ENCODE measurements at regions not wholly inside any gene's neighbourhood (a gene's known extent, or its start where the extent isn't known, plus 50 kb on each side); places are given as distances from the start of the nearest gene placed in this dataset.

DNA sequence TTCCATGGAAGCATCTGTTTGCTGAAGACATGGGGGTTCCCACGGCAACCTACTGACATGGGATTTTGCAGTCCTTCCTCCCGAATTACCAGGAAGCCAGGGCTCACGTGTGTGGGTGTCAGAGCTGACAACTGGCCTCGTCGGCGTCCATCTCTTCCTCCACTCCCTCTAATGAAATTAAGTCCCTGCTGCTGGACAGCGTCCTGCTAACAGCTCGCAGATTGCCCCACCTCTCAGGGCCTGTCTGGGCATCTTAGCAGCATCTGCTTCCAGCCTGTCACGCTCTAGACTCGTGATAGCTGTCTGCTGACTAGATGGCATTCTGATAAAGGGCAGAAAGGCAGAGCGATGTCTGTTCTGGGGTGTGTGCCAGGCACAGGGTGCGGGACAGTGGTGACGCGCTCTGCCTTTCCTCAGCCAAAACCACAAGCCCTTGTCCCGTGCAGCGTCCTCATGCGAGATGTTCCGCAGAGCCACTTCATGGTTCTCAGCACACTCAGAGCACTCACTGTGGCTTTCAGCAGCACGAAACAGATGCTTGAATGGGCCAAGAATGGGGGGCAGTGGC is 161.1 kb downstream of the ARL4C start:
- DNase-seq (ENCODE audit: low spot score): peak; percentile 70

DNA sequence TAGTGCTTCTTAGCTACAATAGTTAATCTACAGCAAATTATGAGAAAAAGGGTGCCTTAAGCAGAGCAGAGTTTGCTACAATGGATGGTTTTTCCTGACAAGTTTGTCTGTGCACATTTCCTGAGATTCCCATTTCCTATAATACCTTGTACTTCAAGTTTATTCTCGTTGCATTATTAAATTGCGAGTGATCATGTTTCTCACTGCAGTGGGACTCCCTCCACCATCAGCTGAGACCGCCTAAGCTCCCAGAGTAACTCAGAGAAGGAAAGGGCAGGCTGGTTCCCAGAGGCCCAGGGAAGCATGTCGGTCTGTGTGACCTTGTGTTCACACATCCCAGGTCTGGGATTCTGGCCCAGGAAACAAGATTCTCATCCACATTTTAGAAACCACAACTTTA is 162.1 kb downstream of the ARL4C start:
- DNase-seq (ENCODE audit: low spot score): no peak

DNA sequence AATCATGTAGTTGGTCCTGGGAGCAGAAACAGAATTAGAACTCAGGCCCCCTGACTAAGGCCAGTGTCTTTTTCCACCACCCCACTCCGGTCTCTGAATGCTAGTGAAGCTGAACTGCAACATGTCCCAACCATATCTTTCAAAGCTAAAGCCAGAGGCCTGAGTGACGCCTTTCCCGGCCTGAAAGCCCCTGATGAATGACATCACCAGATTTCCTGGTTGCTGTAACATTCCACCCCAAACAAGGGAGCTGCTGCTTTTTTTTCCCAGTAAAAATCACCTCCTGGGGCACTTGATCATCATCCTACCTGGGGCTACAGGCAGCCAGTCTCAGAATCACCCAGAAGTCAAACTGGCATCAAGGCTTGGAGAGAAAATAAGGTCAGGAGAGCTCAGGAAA is 162.7 kb downstream of the ARL4C start:
- DNase-seq (ENCODE audit: low spot score): no peak

DNA sequence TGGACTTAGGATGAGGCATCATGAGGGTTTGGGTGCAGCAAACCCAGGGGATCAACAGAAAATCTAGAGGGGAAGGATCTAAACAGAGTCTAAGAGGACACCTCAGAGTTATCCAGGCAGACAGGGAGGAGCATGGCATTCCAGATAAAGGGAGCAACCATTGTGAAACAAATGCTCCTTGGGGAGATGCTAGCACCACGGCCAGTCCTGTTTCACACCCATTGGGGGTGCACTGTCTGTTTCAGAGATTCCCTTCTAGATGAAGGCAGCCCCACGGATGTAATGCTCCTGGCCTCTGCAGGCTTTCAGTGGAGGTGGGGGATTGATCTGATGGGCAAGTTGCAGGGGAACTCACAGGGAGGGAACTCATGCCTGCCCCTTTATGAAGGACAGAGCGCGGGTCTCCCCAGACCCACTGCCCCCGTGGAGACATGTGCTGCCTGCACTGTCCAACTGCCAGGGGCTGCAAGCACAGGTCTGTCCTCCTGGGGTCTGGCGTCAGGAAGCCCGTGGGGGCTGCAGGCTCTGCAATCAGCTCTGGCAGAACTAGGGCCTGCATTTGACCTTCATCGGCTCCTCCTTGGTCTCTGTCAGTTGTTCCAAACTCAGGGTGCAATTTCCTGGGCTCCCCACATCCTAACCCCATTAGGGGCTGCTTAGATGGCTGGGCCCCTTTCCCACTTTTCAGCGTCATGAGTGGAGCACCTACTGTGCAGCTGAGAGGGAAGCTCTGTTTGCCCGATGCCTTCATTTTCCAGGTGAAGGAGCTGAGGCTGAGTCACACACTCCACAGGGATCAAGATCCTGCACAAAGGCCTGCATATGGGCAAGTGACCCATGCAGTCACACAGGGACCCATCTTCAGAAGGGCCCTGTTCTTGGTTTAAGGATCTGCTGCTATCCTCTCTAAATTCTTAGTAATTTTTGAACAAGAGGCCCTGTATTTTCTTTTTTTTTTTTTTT is 163.4 kb downstream of the ARL4C start:
- no peak for DNase-seq (ENCODE audit: low spot score)

DNA sequence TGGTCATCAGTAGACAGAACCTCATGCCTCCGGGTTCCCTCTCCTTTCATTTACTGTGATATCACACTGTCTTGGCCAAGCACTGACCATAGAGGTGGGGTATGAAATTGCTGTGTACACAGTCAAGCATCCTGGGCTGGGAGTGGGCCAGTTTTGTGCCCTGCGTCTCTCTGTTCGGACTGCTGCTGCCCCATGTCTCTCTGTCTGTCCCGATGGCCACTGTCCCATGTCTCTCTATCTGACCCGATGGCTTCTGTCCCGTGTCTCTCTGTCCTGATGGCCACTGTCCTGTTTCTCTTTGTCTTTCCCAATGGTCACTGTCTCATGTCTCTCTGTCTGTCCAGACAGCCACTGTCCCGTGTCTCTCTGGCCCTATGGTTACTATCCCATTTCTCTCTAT is 164.9 kb downstream of the ARL4C start:
- no peak for DNase-seq (ENCODE audit: low spot score)

DNA sequence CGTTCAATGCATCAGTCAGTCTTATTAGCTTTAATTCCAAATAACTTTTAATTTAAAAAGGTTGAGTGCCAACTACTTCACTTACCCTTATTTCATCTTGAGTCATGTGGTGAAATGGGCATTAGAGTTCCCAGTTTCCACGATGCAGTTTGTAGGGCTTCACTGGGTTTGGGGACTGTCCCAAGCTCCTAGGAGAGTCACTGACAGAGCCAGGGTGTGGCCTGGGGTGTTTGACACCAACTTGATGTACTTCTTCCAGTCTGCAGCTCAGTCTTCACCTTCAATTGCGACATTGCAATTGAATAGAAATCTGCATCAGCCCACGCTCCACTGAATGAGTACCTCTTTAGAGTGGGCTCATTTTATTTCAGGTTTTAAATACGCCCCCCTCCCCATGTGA is 165.3 kb downstream of the ARL4C start:
- no peak for DNase-seq (ENCODE audit: low spot score)

DNA sequence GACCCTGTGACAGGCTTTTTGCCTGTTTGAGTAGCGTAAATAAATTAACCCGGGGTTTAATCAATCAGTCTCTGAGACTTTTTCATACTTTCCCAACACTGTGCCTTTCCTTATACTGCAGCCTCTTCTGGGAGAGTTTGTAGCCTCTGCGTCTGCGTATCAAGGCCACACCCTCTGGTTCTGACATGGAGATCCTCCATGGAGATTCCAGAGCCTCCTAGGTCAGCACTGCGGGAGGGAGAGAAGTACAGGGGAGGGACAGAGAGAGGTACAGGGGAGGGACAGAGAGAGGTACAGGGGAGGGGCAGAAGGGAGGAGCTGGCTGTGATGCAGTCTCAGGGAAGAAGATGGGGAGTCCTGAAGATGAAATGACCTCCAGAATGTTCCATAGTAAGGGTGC is 166.0 kb downstream of the ARL4C start:
- no peak for DNase-seq (ENCODE audit: low spot score)

DNA sequence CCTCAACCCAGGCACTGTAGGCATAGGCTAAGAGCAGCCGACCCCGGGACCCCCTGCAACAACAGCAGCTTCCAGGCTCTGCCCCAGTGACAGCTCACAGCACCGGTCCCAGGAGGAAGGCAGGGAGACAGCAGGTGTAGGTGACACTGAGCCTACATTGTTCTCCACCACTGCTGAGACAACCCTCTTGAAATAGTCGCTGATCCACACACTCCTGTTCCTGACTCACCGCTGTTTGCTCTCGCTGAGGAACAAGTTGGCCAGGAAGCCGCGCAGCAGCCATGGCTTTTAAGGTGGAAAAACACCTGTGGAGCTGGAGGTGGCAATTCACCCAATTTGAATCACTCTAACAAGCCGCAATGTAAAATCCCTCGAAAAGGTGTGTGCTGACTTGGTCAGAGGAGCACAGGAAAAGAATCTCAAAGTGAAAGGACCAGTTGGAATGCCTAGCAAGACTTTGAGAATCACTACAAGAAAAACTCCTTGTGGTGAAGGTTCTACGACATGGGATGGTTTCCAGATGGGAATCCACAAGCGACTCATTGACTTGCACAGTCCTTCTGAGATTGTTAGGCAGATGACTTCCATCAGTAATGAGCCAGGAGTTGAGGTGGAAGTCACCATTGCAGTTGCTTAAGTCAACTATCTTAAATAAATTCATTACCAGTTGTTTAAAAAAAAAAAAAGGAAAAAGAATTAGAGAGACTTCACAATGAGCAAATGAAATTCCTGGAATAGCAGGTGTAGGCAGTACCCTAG is 167.5 kb downstream of the ARL4C start:
- no peak for DNase-seq (ENCODE audit: low spot score)

DNA sequence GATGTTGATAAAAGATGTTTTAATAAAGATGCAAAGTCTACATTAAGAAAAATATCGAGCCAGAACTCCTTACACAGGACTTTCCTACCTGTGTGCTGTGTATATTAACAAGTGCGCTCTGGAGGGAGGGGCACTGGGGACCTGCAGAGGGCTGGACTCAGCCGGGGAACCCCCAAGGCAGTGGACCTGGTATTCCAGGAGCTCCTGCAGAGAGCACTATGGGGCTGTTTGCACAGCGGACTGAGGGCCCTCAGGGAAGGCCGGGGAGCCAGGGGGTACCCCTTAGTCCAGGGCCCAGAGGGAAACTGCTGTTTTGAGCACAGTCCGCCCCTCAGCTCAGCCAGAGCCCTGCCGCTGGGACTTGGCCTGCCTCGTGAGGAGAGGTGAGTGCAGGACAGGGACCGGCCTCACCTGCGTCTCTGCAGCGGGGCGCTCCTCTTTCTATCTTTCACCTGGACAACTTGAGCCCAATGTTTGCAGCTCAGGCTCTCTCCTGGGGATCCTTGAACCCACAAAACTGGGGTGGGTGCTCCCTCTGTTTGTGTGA is 168.4 kb downstream of the ARL4C start:
- no peak for DNase-seq (ENCODE audit: low spot score)

DNA sequence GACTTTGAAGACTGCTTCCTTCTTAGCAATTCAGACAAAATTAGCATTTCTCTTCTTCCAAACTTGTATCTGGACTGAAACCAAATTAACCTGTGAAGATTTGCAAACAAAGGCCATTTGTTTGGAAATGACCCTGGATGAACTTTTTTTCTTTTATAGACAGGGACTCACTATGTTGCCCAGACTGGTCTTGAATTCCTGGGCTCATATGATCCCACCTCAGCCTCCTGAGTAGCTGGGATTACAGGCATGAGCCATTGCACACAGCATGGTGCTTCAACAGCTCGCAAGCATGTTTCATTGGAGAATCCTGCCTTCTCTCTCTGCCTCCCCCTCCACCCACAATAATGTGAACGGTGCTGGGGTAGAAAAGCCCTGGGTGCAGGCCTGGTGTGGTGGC is 170.2 kb downstream of the ARL4C start:
- no peak for DNase-seq (ENCODE audit: low spot score)

DNA sequence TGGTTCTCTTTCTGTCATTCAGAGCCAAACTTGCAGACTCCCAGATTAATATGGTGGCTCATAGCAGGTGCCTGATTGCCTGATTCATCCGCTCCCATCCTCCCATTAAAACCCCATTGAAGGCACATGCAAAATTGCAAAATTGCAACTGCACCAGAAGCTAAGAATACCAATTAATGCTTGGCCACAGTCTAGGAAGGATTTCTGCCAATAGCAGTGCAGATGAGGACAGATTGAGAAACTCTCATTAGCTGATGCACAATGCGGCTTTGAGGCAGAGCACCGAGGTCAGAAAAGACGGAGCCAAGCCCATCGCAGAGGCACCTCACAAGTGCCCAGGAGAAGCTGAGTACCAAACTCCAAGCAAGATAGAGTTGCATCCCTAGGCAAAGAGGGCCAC is 172.8 kb downstream of the ARL4C start:
- no peak for DNase-seq (ENCODE audit: low spot score)

DNA sequence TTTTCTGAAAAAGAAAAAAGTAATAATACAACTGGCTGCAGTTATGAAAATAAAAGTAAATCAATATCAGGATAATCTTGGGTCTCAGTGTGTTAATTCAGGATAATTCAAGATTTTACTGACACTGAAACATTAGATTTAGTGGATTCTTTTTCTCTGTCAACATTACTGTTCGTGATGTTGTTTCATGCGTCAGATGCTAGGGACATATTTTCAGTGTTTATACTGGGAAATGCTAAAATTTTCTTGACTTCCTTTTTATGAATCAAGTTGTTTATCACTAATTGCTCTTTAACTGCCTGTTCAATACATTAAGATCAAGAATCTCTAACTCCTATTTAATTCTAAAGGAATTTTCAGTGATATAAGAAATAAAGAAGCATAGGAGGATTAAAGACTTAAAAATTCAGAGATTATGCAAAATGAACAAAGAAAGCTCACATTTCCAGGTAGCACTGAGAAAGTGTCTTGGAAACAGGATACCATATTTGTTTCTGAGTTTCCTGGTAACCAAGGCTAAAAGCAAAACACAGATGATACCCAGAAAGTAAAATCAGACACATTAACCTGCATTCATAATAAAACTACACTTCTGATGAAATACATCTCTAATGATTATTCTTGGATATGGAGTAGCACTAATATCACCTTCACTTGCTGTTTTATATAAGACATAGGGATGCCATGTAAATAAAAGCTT is 174.0 kb downstream of the ARL4C start:
- no peak for DNase-seq (ENCODE audit: low spot score)

DNA sequence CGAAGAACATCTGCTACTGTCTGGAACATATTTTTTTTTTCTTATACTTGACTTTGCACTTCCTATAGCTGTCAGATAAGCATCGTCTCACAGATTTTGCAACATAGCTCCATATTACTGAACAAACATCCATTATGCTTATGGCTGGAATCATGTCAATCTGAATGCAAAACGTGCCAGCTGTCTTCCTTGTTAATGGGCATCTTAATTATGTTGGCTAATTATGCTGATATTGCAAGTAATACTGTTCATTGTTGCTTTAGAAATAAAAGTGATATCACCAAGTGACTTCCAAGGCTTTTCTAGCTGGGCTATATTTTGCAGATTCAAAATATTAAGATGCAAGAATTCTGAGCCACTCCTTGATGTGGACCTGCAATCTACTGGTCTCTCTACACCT is 176.8 kb downstream of the ARL4C start:
- no peak for DNase-seq (ENCODE audit: low spot score)

DNA sequence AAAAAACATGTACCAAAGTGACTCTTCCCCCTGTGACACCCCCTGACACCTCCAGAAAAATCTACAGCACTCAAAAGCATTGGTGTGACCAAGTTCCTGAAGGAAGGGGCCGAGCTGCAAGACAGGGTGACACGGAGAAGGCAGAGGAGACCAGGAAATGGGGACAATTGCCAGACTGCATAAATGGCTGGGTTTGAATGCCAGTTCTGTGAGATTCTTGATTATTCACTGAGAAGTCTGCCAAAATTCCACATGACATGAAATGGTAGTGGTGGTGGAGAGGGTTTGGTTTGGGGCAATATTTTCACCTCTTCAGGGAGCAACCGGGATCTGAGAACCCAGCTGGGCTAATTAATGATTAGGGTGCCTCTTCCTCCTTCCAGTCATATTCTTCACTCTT is 178.5 kb downstream of the ARL4C start:
- no peak for DNase-seq (ENCODE audit: low spot score)

DNA sequence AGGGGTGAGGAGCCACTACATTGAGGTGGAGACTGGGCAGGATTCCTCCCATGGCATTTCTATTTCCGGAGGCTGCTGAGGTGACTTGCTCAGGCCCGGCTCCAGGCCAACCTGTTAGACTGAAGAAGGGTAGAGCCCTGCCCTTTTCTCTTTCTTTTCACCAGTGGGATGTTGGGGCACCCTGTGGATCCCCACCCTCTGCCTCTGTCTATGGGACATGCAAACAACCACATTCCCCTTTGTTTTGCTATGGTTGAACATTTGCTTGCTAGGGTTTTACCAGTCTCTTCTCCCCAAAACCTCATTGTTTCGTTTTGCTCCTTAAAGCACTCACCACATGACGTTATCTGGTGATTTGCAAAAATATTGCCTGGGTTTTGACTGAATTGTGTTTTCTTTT is 183.3 kb downstream of the ARL4C start:
- no peak for DNase-seq (ENCODE audit: low spot score)

DNA sequence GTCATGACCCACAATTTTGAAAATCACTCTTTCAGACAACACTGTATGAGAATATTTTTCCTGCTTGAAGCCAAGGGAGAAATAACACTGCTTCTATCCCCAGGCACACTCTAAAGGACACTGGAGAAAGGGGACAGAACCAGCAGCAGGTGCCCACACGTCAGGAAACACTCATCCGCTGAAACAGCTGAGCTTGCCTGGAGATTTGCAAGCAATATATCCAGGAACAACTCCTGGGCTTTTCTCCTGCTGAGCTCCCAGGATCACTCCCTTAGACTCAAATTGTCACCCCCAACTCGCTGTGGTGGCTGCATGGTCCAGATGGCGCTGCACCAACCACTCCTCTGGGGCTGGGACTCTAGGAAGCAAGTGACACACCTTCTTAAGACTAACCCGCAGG is 186.7 kb downstream of the ARL4C start:
- DNase-seq (ENCODE audit: low spot score): no peak

DNA sequence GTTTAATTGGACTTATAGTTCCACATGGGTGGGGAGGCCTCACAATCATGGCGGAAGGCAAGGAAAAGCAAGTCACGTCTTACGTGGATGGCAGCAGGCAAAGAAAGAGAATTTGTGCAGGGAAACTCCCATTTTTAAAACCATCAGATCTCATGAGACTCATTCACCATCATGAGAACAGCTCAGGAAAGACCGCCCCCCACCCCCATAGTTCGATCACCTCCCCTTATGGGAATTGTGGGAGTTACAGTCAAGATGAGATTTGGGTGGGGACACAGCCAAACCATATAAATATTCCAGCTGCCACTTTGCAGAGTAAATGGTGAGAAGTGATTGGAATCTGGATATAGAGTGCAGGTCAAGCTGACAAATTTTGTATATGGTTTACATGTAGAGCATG is 187.4 kb downstream of the ARL4C start:
- no peak for DNase-seq (ENCODE audit: low spot score)

DNA sequence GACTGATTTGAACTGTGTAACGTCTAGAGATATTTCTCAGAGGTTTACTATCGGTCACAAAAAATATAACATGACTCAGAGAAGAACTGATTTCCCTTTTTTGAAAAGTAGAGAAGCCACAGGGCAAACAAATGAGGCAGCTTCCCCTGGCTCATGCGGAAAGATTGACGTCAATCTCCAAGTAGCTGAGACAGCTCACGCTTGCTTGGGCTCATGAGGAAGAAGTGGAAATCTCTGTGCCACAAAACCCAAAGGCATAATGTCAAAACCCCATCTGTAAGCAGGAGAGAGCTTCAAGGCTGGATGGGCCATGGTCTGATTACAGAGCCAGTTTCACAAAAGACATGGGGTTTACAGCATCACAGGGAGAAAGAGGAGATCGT is 188.1 kb downstream of the ARL4C start:
- DNase-seq (ENCODE audit: low spot score): no peak

DNA sequence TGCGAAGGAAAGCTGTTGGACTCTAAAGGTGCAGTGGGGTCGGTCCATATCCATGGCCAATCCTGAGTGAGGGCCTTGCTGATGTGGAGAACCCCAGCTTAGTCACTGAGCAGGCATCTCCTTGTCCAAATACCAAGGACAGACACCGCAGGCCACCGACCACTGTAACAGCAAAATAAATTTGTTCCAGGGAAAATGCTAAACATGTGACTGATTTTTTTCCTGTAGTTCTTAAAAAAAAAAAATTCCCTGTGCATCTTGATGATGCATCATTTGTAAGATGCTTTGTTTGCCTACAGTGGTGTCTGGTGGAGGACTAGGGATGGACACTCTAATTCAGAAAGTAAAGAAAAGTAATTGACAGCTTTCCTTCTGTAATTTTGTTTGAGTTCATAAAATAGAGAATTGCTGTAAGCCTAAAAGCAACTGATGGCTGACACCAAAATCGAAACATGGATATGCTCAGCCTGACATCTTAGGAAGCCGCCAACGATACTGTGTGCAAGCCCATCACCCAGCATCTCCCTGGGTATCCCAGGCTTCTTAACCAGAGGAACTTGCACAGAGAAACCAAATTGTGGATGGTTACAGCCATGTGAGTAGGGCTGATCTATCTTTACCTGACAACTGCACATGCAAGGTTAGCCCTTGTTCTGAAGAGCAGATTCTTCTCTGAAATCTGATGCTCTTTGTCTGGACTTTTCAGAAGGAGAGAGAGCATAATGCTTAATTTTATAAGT is 188.6 kb downstream of the ARL4C start:
- no peak for DNase-seq (ENCODE audit: low spot score)

DNA sequence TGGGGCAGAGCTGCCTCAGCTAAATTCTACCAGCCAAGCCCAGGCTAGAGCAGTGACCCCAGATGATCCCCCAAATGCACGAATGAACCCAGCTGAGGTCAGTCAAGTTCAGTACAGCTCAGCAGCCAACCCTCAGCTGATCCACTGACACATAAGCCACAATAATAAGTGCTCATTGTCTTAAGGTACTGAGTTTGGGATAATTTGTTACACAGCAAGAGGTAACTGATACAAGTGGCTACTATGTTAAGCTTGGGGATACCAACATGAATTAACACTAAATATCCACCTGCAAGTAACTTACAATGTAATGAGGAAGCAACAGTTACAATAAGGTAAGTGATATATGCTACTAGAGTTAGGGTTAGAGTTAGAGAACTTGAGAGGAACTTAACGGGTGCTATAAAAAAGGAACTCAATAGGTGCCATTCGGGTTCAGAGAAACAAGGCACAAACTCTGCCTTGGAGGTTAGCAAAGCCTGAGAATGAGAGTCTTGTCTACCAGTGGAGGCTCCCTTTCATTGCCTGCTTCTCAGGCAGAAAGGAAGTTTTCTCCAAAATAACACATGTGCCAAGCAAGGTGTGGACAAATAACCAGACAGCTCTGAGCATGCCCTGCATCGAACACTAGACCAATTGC is 189.4 kb downstream of the ARL4C start:
- DNase-seq (ENCODE audit: low spot score): no peak
